HG02623 (cell line): ENCODE measurements at regions not wholly inside any gene's neighbourhood (a gene's known extent, or its start where the extent isn't known, plus 50 kb on each side); places are given as distances from the start of the nearest gene placed in this dataset.
"Not testable (repeated sequence)": the region's sequence is repeated elsewhere in the genome, so short reads cannot be mapped to it uniquely, and the experiment has no call there.

Experiments
- ATAC-seq: cut with Tn5 transposase; IDR thresholded peaks from one replicate; pipeline ENCODE4 v1.9.1; 2021; ENCODE audit warnings: moderate library complexity; ENCODE audit not compliant: unreplicated experiment

GRCh38 chr2:37722971-37723370 lies 51.5 kb upstream of the CDC42EP3 start:
- ATAC-seq = not testable (repeated sequence)

GRCh38 chr2:37730037-37730818 lies 58.8 kb upstream of the CDC42EP3 start:
- ATAC-seq = no peak

- not testable (repeated sequence) for ATAC-seq
Observed at GRCh38 chr2:37732412-37732811, 61.0 kb upstream of the CDC42EP3 start.

- no peak for ATAC-seq
Observed at GRCh38 chr2:37733251-37733650, 61.8 kb upstream of the CDC42EP3 start.

- not testable (repeated sequence) for ATAC-seq
Observed at GRCh38 chr2:37733955-37734354, 62.5 kb upstream of the CDC42EP3 start.

GRCh38 chr2:37734891-37735523 lies 63.6 kb upstream of the CDC42EP3 start:
- ATAC-seq = not testable (repeated sequence)

GRCh38 chr2:37735524-37735910 lies 64.1 kb upstream of the CDC42EP3 start:
- ATAC-seq = not testable (repeated sequence)

GRCh38 chr2:37737507-37737906 lies 66.1 kb upstream of the CDC42EP3 start:
- ATAC-seq = no peak

GRCh38 chr2:37738266-37738885 lies 66.9 kb upstream of the CDC42EP3 start:
- no peak for ATAC-seq

- ATAC-seq = no peak
Observed at GRCh38 chr2:37739153-37739552, 67.7 kb upstream of the CDC42EP3 start.

- ATAC-seq = no peak
Observed at GRCh38 chr2:37740164-37740739, 68.8 kb upstream of the CDC42EP3 start.

- no peak for ATAC-seq
Observed at GRCh38 chr2:37742286-37742685, 70.8 kb upstream of the CDC42EP3 start.

GRCh38 chr2:37744010-37744409 lies 72.6 kb upstream of the CDC42EP3 start:
- ATAC-seq = no peak

GRCh38 chr2:37744961-37745360 lies 73.5 kb upstream of the CDC42EP3 start:
- ATAC-seq = not testable (repeated sequence)

GRCh38 chr2:37746011-37746410 lies 74.6 kb upstream of the CDC42EP3 start:
- not testable (repeated sequence) for ATAC-seq

- no peak for ATAC-seq
Observed at GRCh38 chr2:37746883-37747282, 75.4 kb upstream of the CDC42EP3 start.

GRCh38 chr2:37748541-37748940 lies 77.1 kb upstream of the CDC42EP3 start:
- no peak for ATAC-seq

- ATAC-seq = not testable (repeated sequence)
Observed at GRCh38 chr2:37750286-37750685, 78.8 kb upstream of the CDC42EP3 start.

- no peak for ATAC-seq
Observed at GRCh38 chr2:37752766-37753165, 81.3 kb upstream of the CDC42EP3 start.

GRCh38 chr2:37753758-37754157 lies 82.3 kb upstream of the CDC42EP3 start:
- no peak for ATAC-seq

- not testable (repeated sequence) for ATAC-seq
Observed at GRCh38 chr2:37755961-37756559, 84.6 kb upstream of the CDC42EP3 start.
